ENCODE measurements at regions not wholly inside any gene's neighbourhood (a gene's known extent, or its start where the extent isn't known, plus 50 kb on each side); places are given as distances from the start of the nearest gene placed in this dataset.

GRCh38 chr4:128544272-128544671, 256.7 kb upstream of the PGRMC2 start:
- Histone ChIP-seq H4K20me1 (ENCODE audit: insufficient read depth, low read length) (no peaks in the 10 kb centered on the region), H2BK5ac (ENCODE audit: low read depth, low read length, poor library complexity, severe bottlenecking) (no peak overlapping the region), H3K4me3 (ENCODE audit: insufficient read depth, low read depth, low read length) (no peak overlapping the region), H3K79me1 (ENCODE audit: low read depth in 1 of 2, low read length in 2 of 2) (no peaks in the 10 kb centered on the region), H3K27ac (ENCODE audit: insufficient read depth, low read length) (no peak overlapping the region), H3K4me1 (ENCODE audit: control insufficient read depth, insufficient read depth, low read length) (no peaks in the 10 kb centered on the region), H3K56ac (ENCODE audit: extremely low read depth, insufficient read depth, low read length) (no peak overlapping the region), H3K18ac (ENCODE audit: low read depth, low read length) (no peak overlapping the region), H3K4me2 (ENCODE audit: low read depth, low read length) (no peak overlapping the region), H2BK120ac (ENCODE audit: low read depth, low read length) (no peak overlapping the region), H2BK15ac (ENCODE audit: low read depth, low read length) (no peak overlapping the region), H4K91ac (ENCODE audit: insufficient read depth, low read depth, low read length) (no peak overlapping the region), H3K36me3 (ENCODE audit: control insufficient read depth, insufficient read depth, low read length) (no peaks in the 10 kb centered on the region), H3K27me3 (ENCODE audit: control insufficient read depth, insufficient read depth, low read length) (no peaks in the 10 kb centered on the region), H3K14ac (replicated peaks; ENCODE audit: low read depth, low read length) (no peak overlapping the region), H3K9ac (ENCODE audit: low read depth, low read length) (no peak overlapping the region), H3K23ac (ENCODE audit: low read depth, low read length) (no peak overlapping the region), H2BK20ac (ENCODE audit: low read depth, low read length) (no peak overlapping the region), H4K8ac (ENCODE audit: low read depth in 2 of 2, low read length in 2 of 2) (no peak overlapping the region), H2AK9ac (replicated peaks; ENCODE audit: low read depth, low read length, poor library complexity) (no peak overlapping the region), H4K5ac (ENCODE audit: low read depth, low read length) (no peak overlapping the region), H3K9me3 (ENCODE audit: control insufficient read depth, insufficient read depth, low read length) (no peaks in the 10 kb centered on the region), H2AFZ (replicated peaks; ENCODE audit: low read length, poor library complexity) (no peak overlapping the region), H3K9me1 (ENCODE audit: insufficient read depth, low read length) (no peaks in the 10 kb centered on the region; the same call in 1 of the 2 replicates), H3K4ac (ENCODE audit: low read depth, low read length) (no peak overlapping the region), H2AK5ac (ENCODE audit: low read depth, low read length) (no peak overlapping the region)
- dilution Hi-C loops (cut with HindIII; ENCODE audit: low sequenced_read_pairs, unreplicated experiment) (no loop called here), in situ Hi-C loops (cut with MboI; ENCODE audit: low sequenced_read_pairs) (no loop called here), intact Hi-C loops (cut with micrococcal nuclease) (no loop called here)
- 50% methylated on average over 2 of the region's 5 CpGs; no CpG with 5 or more reads in 1 of the 2 experiments for WGBS, 2 experiments (ENCODE audit: extremely low coverage in 2 of 2, insufficient read length in 1 of 2)
- no TSS peak for BruUV-seq (replicated peaks)
- DNase-seq, result no peak
- no peak for ATAC-seq (ENCODE audit: low read depth)
- POLR2A ChIA-PET (ENCODE audit: unreplicated experiment), result no interaction called here
- CTCF ChIA-PET, result no interaction called here
- TF ChIP-seq USF2 (IDR thresholded peaks at IDR 0.05; ENCODE audit: low read depth, low read length) (no peak), FOS (IDR thresholded peaks at IDR 0.05; ENCODE audit: low read depth, low read length) (no peak), NFE2L2 (IDR thresholded peaks at IDR 0.05; ENCODE audit: low read depth, low read length) (no peak), MAFK (IDR thresholded peaks at IDR 0.05; ENCODE audit: low read depth, low read length) (no peak)

Data from IMR-90 (cell line).